ENCODE measurements at regions not wholly inside any gene's neighbourhood (a gene's known extent, or its start where the extent isn't known, plus 50 kb on each side); places are given as distances from the start of the nearest gene placed in this dataset.
A peak's percentile ranks its signal among the peaks of the same experiment; 100 is the strongest.
"Not testable (repeated sequence)": the region's sequence is repeated elsewhere in the genome, so short reads cannot be mapped to it uniquely, and the experiment has no call there.

GRCh38 chr10:52368725-52369124 is 54.6 kb downstream of the DKK1 start:
- no peak for DNase-seq (ENCODE audit: low spot score)

DNA sequence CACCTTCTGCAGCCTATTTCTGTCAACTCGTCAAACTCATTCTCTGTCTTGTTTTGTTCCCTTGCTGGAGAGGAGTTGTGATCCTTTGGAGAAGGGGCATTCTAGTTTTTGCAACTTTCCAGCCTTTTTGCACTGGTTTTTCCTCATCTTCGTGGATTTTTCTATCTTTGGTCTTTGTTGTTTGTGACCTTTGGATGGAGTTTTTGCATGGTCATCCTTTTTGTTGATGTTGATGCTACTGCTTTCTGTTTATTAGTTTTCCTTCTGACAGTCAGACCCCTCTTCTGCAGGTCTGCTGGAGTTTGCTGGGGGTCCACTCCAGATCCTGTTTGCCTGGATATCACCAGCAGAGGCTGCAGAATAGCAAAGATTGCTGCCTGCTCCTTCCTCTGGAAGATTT is 60.1 kb downstream of the DKK1 start:
- not testable (repeated sequence) for DNase-seq (ENCODE audit: low spot score)

GRCh38 chr10:52376694-52377354 is 62.7 kb downstream of the DKK1 start:
- no peak for DNase-seq (ENCODE audit: low spot score)

GRCh38 chr10:52378124-52378523 is 64.0 kb downstream of the DKK1 start:
- DNase-seq (ENCODE audit: low spot score): no peak

DNA sequence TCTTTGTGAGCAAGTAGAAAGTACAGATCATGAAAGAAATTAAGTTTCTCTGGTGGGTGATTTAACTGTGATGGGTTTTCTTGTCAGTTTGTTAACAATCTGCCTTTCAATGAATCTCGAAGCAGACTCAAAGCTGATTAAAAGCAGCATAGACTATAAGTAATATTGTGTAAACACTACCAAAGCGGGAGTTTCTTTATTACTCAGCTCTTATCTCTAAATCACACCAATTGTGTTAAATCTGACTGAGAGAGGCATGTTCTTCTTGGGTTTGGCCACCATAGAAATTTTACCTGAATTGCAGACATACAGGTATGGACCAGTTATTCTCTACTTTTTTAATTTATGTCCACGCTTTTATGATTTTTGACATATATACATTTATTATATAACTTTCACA is 65.2 kb downstream of the DKK1 start:
- no peak for DNase-seq (ENCODE audit: low spot score)

DNA sequence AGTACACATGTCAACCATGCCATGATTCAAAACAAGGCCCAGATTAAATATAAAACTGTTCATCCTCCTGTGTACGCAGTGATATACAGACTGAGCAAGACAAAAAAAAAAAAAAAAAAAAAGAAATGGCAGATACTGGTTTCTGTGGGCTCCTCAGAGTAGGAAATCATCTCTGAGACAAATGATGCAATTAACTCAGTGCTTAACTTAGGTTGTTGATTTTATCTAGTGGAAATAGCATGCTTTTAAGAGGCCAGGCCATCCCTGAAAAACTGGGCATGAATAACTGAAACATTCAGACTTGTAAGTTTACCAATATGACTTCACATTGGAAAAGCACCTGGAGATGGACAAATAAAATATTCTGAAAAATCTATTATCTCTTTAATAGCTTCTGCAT is 69.0 kb downstream of the DKK1 start:
- DNase-seq (ENCODE audit: low spot score): no peak

DNA sequence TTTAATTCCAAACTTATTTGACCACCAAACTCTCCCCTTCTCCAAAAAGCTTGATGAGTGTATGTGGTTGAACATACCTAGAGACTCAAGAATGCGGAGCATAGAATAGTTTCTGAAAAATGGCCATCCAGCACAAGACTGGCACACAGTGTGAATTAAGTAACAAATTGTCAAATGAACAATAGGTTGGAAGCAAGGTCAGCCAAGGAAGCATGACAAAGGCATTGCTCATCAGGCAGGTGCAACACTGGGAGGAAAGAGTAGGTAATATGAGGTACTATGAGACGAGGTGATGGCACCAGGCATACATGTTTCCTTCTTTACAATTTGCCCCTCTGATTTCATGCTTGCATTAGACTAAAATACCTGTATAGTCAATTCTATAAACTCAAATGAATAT is 73.7 kb downstream of the DKK1 start:
- DNase-seq (ENCODE audit: low spot score): no peak

DNA sequence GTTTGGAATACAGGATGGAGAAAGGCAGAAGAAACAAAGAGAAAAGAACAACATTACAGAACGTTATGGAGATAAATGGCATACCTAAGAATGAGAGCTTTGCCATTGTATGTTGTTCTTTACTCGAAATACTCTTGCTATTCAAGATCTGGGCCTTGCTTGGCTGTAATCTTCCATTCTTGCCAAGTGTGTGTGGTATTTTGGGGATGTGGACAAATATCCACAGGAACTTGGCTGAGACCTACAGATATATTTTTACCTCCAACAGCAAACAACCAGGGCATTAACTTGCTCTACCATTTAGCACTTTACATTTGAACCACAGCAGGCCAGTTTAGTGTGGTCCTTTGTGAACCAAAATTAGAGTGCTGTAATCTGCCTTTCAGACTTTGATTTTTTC is 76.3 kb downstream of the DKK1 start:
- DNase-seq (ENCODE audit: low spot score): peak; percentile 2

DNA sequence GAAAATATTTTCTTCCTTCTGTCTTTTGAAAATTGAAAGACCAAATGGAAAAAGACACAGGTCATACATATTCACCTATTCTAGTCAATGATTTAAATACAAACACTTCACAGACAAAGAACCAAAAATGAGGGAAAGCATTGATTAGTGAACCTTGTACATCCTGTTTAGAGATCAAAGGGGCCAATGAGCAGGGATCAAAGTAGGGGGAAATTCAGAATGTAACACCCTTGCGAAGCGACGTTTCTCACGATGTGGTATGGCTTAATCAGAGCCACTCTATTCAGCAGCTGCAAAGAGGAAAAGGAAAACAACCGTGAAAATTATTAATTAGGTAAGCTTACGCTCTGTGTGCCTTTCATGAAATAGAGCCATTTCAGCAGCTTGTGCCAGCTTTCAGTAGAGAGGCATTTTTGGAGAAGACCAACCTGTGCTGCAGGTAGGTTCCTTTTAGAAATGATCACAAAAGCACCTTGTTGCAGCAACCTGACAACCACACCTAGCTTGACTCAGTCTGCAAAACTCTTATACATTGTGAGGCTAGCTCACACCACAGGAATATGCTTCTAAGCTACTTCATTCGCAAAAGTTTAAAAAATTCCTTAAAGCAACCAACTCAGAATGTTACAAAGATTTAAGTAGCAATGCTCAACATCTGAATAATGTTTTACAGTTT is 78.0 kb downstream of the DKK1 start:
- no peak for DNase-seq (ENCODE audit: low spot score)

DNA sequence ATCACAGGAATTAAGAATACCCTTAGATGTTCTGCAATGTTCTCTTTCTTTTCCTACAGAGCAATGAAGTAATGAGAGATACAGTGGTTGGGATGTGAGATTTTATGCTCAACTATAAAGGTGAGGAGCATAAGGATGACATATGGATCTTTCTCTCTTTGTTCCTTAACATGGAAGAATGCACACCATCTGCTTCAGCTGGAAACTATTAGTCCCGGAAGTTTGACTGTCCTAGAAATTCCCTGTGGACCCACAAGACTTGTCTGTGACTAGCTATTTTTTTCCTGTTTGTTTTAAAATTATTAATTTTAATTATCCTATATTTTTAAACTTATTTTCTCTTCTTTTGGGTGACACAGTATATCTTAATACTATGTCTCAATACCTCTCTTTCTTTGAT is 80.2 kb downstream of the DKK1 start:
- DNase-seq (ENCODE audit: low spot score): no peak

- no peak for DNase-seq (ENCODE audit: low spot score)
Observed at GRCh38 chr10:52400562-52400961, 86.5 kb downstream of the DKK1 start.

DNA sequence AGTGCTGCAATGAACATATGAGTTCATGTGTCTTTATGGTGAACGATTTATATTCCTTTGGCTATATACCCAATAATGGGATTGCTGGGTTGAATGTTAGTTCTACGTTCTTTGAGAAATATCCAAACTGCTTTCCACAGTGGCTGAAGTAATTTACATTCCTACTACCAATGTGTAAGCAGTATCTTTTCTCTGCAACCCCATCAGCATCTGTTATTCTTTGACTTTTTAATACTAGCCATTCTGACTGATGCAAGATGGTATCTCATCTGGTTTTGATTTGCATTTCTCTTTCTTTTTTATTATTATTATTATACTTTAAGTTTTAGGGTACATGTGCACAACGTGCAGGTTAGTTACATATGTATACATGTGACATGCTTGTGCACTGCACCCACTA is 89.7 kb downstream of the DKK1 start:
- not testable (repeated sequence) for DNase-seq (ENCODE audit: low spot score)

GRCh38 chr10:52409195-52409594 is 95.1 kb downstream of the DKK1 start:
- DNase-seq (ENCODE audit: low spot score): no peak

DNA sequence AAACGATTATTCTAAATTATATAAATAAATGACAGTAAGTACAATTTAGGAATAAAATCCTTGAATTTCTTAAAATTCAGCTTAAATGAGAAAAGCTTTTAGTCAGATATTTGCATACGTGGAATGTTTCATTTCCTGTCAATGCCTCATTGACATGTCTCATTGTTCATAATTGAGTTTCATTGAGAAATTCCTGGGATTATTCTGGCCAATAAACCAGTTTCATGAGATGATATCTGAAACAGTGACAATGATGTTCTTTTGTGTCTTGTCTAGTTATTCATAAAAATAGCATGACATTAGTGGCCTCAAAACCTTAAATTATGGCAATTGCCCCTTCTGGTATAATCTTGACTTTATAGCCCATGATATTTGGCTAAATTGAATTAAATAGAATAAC is 95.8 kb downstream of the DKK1 start:
- DNase-seq (ENCODE audit: low spot score): no peak

DNA sequence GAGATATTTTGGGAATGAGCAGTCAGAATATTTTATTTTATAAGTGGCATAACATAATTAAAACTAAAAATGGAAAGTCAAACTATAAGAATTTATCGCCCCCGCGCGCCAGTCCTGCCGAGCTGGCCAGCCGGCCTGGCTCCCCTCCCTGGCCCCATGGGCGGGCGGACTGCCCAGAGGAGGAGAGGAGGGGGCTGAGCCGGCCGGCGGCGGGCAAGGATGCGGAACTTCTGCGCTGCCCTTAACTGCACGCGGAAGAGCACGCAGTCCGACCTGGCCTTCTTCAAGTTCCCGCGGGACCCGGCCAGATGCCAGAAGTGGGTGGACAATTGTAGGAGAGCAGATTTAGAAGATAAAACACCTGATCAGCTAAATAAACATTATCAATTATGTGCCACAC is 96.8 kb downstream of the DKK1 start:
- DNase-seq (ENCODE audit: low spot score): no peak

DNA sequence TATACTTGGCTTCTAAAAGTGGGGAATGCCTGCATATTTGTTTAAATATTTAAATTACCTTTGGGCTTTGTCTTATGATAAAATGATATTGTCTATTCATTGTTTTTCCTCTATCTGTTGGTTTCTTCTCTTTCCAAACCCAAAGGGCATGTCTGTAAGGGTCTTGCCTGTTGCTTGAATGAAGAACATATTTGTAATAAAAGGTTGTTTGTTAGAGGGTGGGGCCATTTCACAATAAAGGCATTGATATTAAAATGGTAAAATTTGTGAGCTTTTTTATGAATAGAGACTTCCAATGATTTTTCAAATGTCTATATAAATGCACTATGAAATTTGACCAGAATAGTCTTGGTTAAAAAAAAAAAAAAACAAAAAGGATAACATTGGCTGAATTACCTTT is 105.2 kb downstream of the DKK1 start:
- DNase-seq (ENCODE audit: low spot score): no peak

GRCh38 chr10:52420656-52421055 is 106.6 kb downstream of the DKK1 start:
- no peak for DNase-seq (ENCODE audit: low spot score)

GRCh38 chr10:52423369-52423768 is 109.3 kb downstream of the DKK1 start:
- DNase-seq (ENCODE audit: low spot score): no peak

- peak; percentile 9 for DNase-seq (ENCODE audit: low spot score)
Observed at GRCh38 chr10:52424341-52424740, 110.3 kb downstream of the DKK1 start.

DNA sequence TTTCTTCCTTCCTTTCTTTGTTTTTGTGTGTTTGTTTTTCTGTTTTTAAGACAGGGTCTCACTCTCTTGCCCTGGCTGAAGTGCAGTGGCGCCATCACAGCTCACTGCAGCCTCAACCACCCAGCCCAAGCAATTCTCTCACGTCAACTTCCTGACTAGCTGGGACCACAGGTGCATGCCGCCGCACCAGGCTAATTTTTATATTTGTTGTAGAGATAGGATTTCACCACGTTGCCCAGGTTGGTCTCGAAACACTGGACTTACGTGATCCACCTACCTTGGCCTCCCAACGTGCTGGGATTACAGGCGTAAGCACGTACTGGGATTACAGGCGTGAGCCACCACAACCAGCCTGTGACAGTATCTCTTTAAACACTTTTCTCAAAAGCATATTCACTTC is 120.7 kb downstream of the DKK1 start:
- no peak for DNase-seq (ENCODE audit: low spot score)

DNA sequence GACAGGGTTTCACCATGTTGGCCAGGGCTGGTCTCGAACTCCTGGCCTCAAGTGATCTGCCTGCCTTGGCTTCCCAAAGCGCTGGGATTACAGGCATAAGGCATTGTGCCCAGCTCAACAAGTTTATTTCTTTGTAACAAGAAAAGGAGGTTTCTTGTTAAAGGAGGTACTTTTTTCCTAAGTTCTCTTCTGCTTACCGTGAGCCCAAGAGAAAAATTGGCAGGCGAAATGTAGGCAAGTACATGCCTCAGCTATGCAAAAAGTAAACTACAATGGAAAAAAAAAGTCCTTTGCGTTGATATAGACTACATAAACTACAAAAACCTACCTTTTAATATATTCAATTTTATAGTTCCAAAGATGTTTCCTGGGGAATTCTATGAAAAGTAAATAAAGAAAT is 122.6 kb downstream of the DKK1 start:
- no peak for DNase-seq (ENCODE audit: low spot score)

DNA sequence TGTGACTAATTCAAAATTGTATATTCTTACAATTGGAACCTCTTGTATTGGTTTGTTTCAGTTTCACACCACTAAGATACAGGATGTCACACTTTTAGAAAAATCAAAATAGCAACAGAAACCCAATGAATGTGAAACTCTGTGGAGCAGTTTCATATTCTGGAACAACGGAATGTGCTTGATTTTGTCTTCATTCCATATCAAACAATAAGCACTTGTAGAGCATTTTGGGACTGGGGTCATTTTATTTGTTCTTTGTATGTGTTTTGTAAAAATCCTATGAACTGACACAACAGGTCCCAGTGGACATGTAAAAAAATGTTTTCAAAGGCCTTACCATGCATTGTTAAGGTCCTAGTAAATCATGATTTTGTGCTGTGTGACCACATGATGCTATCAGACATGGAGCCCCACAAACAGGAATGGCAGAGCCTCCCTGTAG is 123.1 kb downstream of the DKK1 start:
- DNase-seq (ENCODE audit: low spot score): no peak

DNA sequence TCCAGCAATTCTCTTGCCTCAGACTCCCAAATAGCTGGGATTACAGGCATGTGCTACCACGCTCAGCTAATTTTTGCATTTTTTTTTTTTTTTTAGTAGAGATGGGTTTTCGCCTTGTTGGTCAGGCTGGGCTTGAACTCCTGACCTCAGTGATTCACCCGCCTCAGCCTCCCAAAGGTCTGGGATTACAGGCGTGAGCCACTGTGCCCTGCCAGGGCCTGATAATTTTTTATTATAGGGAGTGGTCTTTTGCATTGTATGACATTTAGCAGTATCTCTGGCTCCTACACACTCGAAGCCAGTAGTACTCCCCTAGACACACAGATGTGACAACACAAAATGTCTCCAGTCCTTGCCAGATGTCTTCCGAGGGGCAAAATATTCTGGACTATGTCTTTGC is 124.0 kb downstream of the DKK1 start:
- no peak for DNase-seq (ENCODE audit: low spot score)
